ENCODE measurements at regions not wholly inside any gene's neighbourhood (a gene's known extent, or its start where the extent isn't known, plus 50 kb on each side); places are given as distances from the start of the nearest gene placed in this dataset.
"Not testable (repeated sequence)": the region's sequence is repeated elsewhere in the genome, so short reads cannot be mapped to it uniquely, and the experiment has no call there.

- DNase-seq = no peak
Observed at GRCh38 chr14:41280745-41281144, 325.9 kb upstream of the LRFN5 start.

- DNase-seq = no peak
Observed at GRCh38 chr14:41277450-41277849, 329.2 kb upstream of the LRFN5 start.

- DNase-seq = no peak
Observed at GRCh38 chr14:41257476-41257875, 349.2 kb upstream of the LRFN5 start.

- DNase-seq = no peak
Observed at GRCh38 chr14:41235466-41235865, 371.2 kb upstream of the LRFN5 start.

- no peak for DNase-seq
Observed at GRCh38 chr14:41230683-41231082, 376.0 kb upstream of the LRFN5 start.

GRCh38 chr14:41229824-41230223 is 376.9 kb upstream of the LRFN5 start:
- no peak for DNase-seq

GRCh38 chr14:41225433-41225832 is 381.2 kb upstream of the LRFN5 start:
- DNase-seq = no peak

GRCh38 chr14:41222581-41222980 is 384.1 kb upstream of the LRFN5 start:
- no peak for DNase-seq

- DNase-seq = not testable (repeated sequence)
Observed at GRCh38 chr14:41214978-41215377, 391.7 kb upstream of the LRFN5 start.

- DNase-seq = no peak
Observed at GRCh38 chr14:41201696-41202095, 405.0 kb upstream of the LRFN5 start.

GRCh38 chr14:41187868-41188267 is 418.8 kb upstream of the LRFN5 start:
- no peak for DNase-seq

- DNase-seq = no peak
Observed at GRCh38 chr14:41171045-41171444, 435.6 kb upstream of the LRFN5 start.

GRCh38 chr14:41167040-41167439 is 439.6 kb upstream of the LRFN5 start:
- DNase-seq = no peak

- no peak for DNase-seq
Observed at GRCh38 chr14:41154143-41154807, 452.4 kb upstream of the LRFN5 start.

- DNase-seq = no peak
Observed at GRCh38 chr14:41146391-41146790, 460.3 kb upstream of the LRFN5 start.

GRCh38 chr14:41144370-41144769 is 462.3 kb upstream of the LRFN5 start:
- no peak for DNase-seq

- no peak for DNase-seq
Observed at GRCh38 chr14:41137741-41138140, 468.9 kb upstream of the LRFN5 start.

- DNase-seq = no peak
Observed at GRCh38 chr14:41130274-41130673, 476.4 kb upstream of the LRFN5 start.

- no peak for DNase-seq
Observed at GRCh38 chr14:41120402-41120801, 486.3 kb upstream of the LRFN5 start.

GRCh38 chr14:41096131-41096530 is 510.5 kb upstream of the LRFN5 start:
- no peak for DNase-seq

GRCh38 chr14:41087056-41087455 is 519.6 kb upstream of the LRFN5 start:
- no peak for DNase-seq

GRCh38 chr14:41073544-41073943 is 533.1 kb upstream of the LRFN5 start:
- no peak for DNase-seq

- DNase-seq = no peak
Observed at GRCh38 chr14:41072776-41073175, 533.9 kb upstream of the LRFN5 start.

GRCh38 chr14:41071351-41071750 is 535.3 kb upstream of the LRFN5 start:
- DNase-seq = no peak

- no peak for DNase-seq
Observed at GRCh38 chr14:41062826-41063225, 543.9 kb upstream of the LRFN5 start.

- DNase-seq = no peak
Observed at GRCh38 chr14:41055589-41055988, 551.1 kb upstream of the LRFN5 start.

Measured in HCEC 1CT (cell line).